IPS DF 19.7 (cell line): ENCODE measurements at regions not wholly inside any gene's neighbourhood (a gene's known extent, or its start where the extent isn't known, plus 50 kb on each side); places are given as distances from the start of the nearest gene placed in this dataset.

ENCODE experiments used
- DNase-seq: peaks from one replicate; pipeline ENCODE4 v3.0.0-alpha.2; 2013; ENCODE audit warnings: low read depth, low spot score

- no peak for DNase-seq
Observed at GRCh38 chr6:80742481-80742880, 636.0 kb downstream of the BCKDHB start.

- DNase-seq = no peak
Observed at GRCh38 chr6:80733641-80734040, 627.2 kb downstream of the BCKDHB start.

GRCh38 chr6:80728830-80729229 is 622.4 kb downstream of the BCKDHB start:
- DNase-seq = no peak

- no peak for DNase-seq
Observed at GRCh38 chr6:80728101-80728750, 621.8 kb downstream of the BCKDHB start.

- no peak for DNase-seq
Observed at GRCh38 chr6:80725156-80725930, 618.9 kb downstream of the BCKDHB start.

GRCh38 chr6:80720824-80721223 is 614.4 kb downstream of the BCKDHB start:
- no peak for DNase-seq

GRCh38 chr6:80714513-80714912 is 608.0 kb downstream of the BCKDHB start:
- no peak for DNase-seq

GRCh38 chr6:80698459-80698858 is 592.0 kb downstream of the BCKDHB start:
- DNase-seq = no peak

GRCh38 chr6:80696268-80696667 is 589.8 kb downstream of the BCKDHB start:
- no peak for DNase-seq

GRCh38 chr6:80690551-80691131 is 584.2 kb downstream of the BCKDHB start:
- DNase-seq = no peak

- no peak for DNase-seq
Observed at GRCh38 chr6:80689716-80690395, 583.4 kb downstream of the BCKDHB start.

- DNase-seq = no peak
Observed at GRCh38 chr6:80679992-80680391, 573.5 kb downstream of the BCKDHB start.

- no peak for DNase-seq
Observed at GRCh38 chr6:80676386-80676785, 569.9 kb downstream of the BCKDHB start.

GRCh38 chr6:80674669-80675068 is 568.2 kb downstream of the BCKDHB start:
- DNase-seq = no peak

GRCh38 chr6:80673367-80673766 is 566.9 kb downstream of the BCKDHB start:
- no peak for DNase-seq

GRCh38 chr6:80667006-80667405 is 560.5 kb downstream of the BCKDHB start:
- DNase-seq = no peak

- no peak for DNase-seq
Observed at GRCh38 chr6:80658926-80659325, 552.5 kb downstream of the BCKDHB start.

- DNase-seq = no peak
Observed at GRCh38 chr6:80647156-80647555, 540.7 kb downstream of the BCKDHB start.

GRCh38 chr6:80643881-80644280 is 537.4 kb downstream of the BCKDHB start:
- DNase-seq = no peak

- no peak for DNase-seq
Observed at GRCh38 chr6:80642452-80642851, 536.0 kb downstream of the BCKDHB start.

- DNase-seq = no peak
Observed at GRCh38 chr6:80641591-80641990, 535.1 kb downstream of the BCKDHB start.

- no peak for DNase-seq
Observed at GRCh38 chr6:80640176-80640575, 533.7 kb downstream of the BCKDHB start.
